Liver (tissue), 7 donors: ENCODE measurements at regions not wholly inside any gene's neighbourhood (a gene's known extent, or its start where the extent isn't known, plus 50 kb on each side); places are given as distances from the start of the nearest gene placed in this dataset.

Experiments
- DNase-seq: peaks from one replicate; pipeline ENCODE4 v3.0.0-alpha.2; 2017; ENCODE audit warnings: low spot score
- H3K27ac ChIP-seq, 2 donors: one replicate each; pipeline ENCODE4 v1.7.0; 2013; ENCODE audit warnings: inconsistent platforms in 2 of 2, low read length in 2 of 2, control low read depth in 1 of 2, low read depth in 1 of 2, mild to moderate bottlenecking in 1 of 2
- H3K27me3 ChIP-seq, 4 donors: one replicate each; pipeline versions ENCODE4 v1.6.1 to v1.7.0; 2013; ENCODE audit warnings: low read length in 3 of 4, inconsistent platforms in 1 of 4, mild to moderate bottlenecking in 1 of 4, moderate library complexity in 1 of 4; ENCODE audit not compliant: control insufficient read depth in 4 of 4, insufficient read depth in 4 of 4
- H3K36me3 ChIP-seq, 4 donors: one replicate each; pipeline versions ENCODE4 v1.6.1 to v1.7.0; 2013; ENCODE audit warnings: low read length in 3 of 4, mild to moderate bottlenecking in 3 of 4, low read depth in 1 of 4, moderate library complexity in 1 of 4; ENCODE audit not compliant: control insufficient read depth in 4 of 4, insufficient read depth in 3 of 4
- H3K4me1 ChIP-seq, 4 donors: one replicate each; pipeline versions ENCODE4 v1.6.1 to v1.7.0; 2013; ENCODE audit warnings: low read length in 3 of 4, mild to moderate bottlenecking in 3 of 4, moderate library complexity in 1 of 4; ENCODE audit not compliant: control insufficient read depth in 4 of 4, insufficient read depth in 4 of 4
- H3K4me3 ChIP-seq, 3 donors: one replicate each; pipeline versions ENCODE4 v1.6.1 to v1.7.0; 2013; ENCODE audit warnings: low read length in 3 of 3, control low read depth in 1 of 3, low read depth in 1 of 3, mild to moderate bottlenecking in 1 of 3
- H3K9ac ChIP-seq, 2 donors: one replicate each; pipeline ENCODE4 v1.7.0; 2013; ENCODE audit warnings: low read length in 2 of 2, mild to moderate bottlenecking in 2 of 2, moderate library complexity in 2 of 2, control low read depth in 1 of 2, low read depth in 1 of 2
- H3K9me3 ChIP-seq, 4 donors: one replicate each; pipeline versions ENCODE4 v1.6.1 to v1.7.0; 2013; ENCODE audit warnings: low read length in 3 of 4; ENCODE audit not compliant: control insufficient read depth in 4 of 4
- EGR1 ChIP-seq, 2 donors: IDR thresholded peaks; 2 replicates each; pipeline ENCODE4 v1.6.1; 2016 to 2018; ENCODE audit warnings: antibody characterized with exemption in 2 of 2, low read depth in 2 of 2
- FOXA1 ChIP-seq: IDR thresholded peaks from 2 replicates; pipeline ENCODE4 v1.6.1; 2016; ENCODE audit warnings: antibody characterized with exemption
- FOXA2 ChIP-seq: IDR thresholded peaks from 2 replicates; pipeline ENCODE4 v1.6.1; 2016; ENCODE audit warnings: antibody characterized with exemption
- GABPA ChIP-seq, 2 donors: IDR thresholded peaks in 1 of 2; conservative IDR thresholded peaks in 1 of 2; 2 replicates each; pipeline ENCODE4 v1.6.1; 2016; ENCODE audit warnings: antibody characterized with exemption in 2 of 2, mild to moderate bottlenecking in 1 of 2, moderate library complexity in 1 of 2
- HNF4A ChIP-seq, 2 donors: conservative IDR thresholded peaks; 2 replicates each; pipeline ENCODE4 v1.6.1; 2016; ENCODE audit warnings: antibody characterized with exemption in 2 of 2, mild to moderate bottlenecking in 2 of 2
- HNF4G ChIP-seq: IDR thresholded peaks from 2 replicates; pipeline ENCODE4 v1.6.1; 2016; ENCODE audit warnings: antibody characterized with exemption
- JUND ChIP-seq, 2 donors: IDR thresholded peaks; 2 replicates each; pipeline ENCODE4 v1.6.1; 2016; ENCODE audit warnings: antibody characterized with exemption in 2 of 2
- NR2F2 ChIP-seq: IDR thresholded peaks from 2 replicates; pipeline ENCODE4 v1.6.1; 2016; ENCODE audit warnings: antibody characterized with exemption
- RAD21 ChIP-seq, 2 donors: IDR thresholded peaks; 2 replicates each; pipeline ENCODE4 v1.6.1; 2016; ENCODE audit warnings: antibody characterized with exemption in 2 of 2, mild to moderate bottlenecking in 2 of 2
- RXRA ChIP-seq, 2 donors: IDR thresholded peaks; 2 replicates each; pipeline ENCODE4 v1.6.1; 2017 to 2018; ENCODE audit warnings: antibody characterized with exemption in 2 of 2, mild to moderate bottlenecking in 1 of 2
- SP1 ChIP-seq: IDR thresholded peaks from 2 replicates; pipeline ENCODE4 v1.6.1; 2018; ENCODE audit warnings: antibody characterized with exemption, mild to moderate bottlenecking
- TAF1 ChIP-seq: conservative IDR thresholded peaks from 2 replicates; pipeline ENCODE4 v1.6.1; 2016; ENCODE audit warnings: antibody characterized with exemption, mild to moderate bottlenecking
- YY1 ChIP-seq: IDR thresholded peaks from 2 replicates; pipeline ENCODE4 v1.6.1; 2016; ENCODE audit warnings: antibody characterized with exemption, mild to moderate bottlenecking
- TF ChIP-seq, protein P1 (sequence below): fragments of 150-350 bp; IDR thresholded peaks from 2 replicates; pipeline ENCODE4 v1.5.1; 2017; ENCODE audit warnings: improper control_type of control experiment, low read depth, low read length; ENCODE audit not compliant: missing input control
- TF ChIP-seq, protein P2 (sequence below): IDR thresholded peaks from 2 replicates; pipeline ENCODE4 v1.6.1; 2016; ENCODE audit warnings: antibody characterized with exemption
- TF ChIP-seq, protein P3 (sequence below): IDR thresholded peaks from 2 replicates; pipeline ENCODE4 v1.6.1; 2016; ENCODE audit warnings: antibody characterized with exemption
- TF ChIP-seq, protein P4 (sequence below): IDR thresholded peaks from 2 replicates; pipeline ENCODE4 v1.6.1; 2016; ENCODE audit warnings: antibody characterized with exemption
- TF ChIP-seq, protein P5 (sequence below): IDR thresholded peaks from 2 replicates; pipeline ENCODE4 v1.6.1; 2016; ENCODE audit warnings: antibody characterized with exemption, mild to moderate bottlenecking
- donor health status: healthy.
- donor health status: healthy.
- donor health status: healthy.
- donor health status: healthy.

DNA sequence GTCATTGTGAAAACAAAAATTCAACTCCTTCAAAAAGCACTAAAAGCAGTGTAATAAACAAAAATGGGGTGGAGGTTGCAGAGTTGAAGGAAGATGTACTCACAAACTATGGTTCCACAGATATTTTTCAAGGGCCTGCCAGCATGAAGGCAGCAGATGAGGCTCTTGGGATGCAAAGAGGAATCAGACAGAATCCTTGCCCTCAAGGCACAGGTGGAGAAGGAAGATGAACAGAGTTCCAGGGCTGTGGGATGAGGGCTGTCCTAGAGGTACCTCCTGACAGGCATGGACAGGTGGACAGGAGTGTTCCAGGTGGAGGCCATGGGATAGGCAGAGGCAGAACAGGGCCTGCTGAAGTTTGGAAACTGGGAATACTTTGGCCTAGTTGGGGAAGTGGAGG lies 140.5 kb upstream of the ANKH start:
- Histone ChIP-seq H3K4me3 (no peak overlapping the region), H3K9ac (no peak overlapping the region), H3K27ac (no peak overlapping the region), H3K36me3 (no peaks in the 10 kb centered on the region), H3K4me1 (peaks cover 1 to 28% (median 17%) of the 10 kb centered on the region in 4 donors), H3K9me3 (no peaks in the 10 kb centered on the region), H3K27me3 (no peaks in the 10 kb centered on the region)
- TF ChIP-seq FOXA2 (no peak), EGR1 (IDR thresholded peaks at IDR 0.05; ENCODE audit: low read depth in 2 of 2) (no peak), GABPA (IDR thresholded peaks at IDR 0.05 in 1 of 2, conservative IDR thresholded peaks at IDR 0.05 in 1 of 2) (no peak), RAD21 (IDR thresholded peaks at IDR 0.05) (no peak), HNF4A (conservative IDR thresholded peaks at IDR 0.05) (no peak), JUND (IDR thresholded peaks at IDR 0.05) (no peak), NR2F2 (no peak), SP1 (no peak), YY1 (no peak), TAF1 (no peak), HNF4G (no peak), FOXA1 (no peak), RXRA (IDR thresholded peaks at IDR 0.05) (no peak)
- TF ChIP-seq, protein P1, sequence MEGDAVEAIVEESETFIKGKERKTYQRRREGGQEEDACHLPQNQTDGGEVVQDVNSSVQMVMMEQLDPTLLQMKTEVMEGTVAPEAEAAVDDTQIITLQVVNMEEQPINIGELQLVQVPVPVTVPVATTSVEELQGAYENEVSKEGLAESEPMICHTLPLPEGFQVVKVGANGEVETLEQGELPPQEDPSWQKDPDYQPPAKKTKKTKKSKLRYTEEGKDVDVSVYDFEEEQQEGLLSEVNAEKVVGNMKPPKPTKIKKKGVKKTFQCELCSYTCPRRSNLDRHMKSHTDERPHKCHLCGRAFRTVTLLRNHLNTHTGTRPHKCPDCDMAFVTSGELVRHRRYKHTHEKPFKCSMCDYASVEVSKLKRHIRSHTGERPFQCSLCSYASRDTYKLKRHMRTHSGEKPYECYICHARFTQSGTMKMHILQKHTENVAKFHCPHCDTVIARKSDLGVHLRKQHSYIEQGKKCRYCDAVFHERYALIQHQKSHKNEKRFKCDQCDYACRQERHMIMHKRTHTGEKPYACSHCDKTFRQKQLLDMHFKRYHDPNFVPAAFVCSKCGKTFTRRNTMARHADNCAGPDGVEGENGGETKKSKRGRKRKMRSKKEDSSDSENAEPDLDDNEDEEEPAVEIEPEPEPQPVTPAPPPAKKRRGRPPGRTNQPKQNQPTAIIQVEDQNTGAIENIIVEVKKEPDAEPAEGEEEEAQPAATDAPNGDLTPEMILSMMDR = no peak
- TF ChIP-seq, protein P2, sequence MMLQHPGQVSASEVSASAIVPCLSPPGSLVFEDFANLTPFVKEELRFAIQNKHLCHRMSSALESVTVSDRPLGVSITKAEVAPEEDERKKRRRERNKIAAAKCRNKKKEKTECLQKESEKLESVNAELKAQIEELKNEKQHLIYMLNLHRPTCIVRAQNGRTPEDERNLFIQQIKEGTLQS = no peak
- TF ChIP-seq, protein P3, sequence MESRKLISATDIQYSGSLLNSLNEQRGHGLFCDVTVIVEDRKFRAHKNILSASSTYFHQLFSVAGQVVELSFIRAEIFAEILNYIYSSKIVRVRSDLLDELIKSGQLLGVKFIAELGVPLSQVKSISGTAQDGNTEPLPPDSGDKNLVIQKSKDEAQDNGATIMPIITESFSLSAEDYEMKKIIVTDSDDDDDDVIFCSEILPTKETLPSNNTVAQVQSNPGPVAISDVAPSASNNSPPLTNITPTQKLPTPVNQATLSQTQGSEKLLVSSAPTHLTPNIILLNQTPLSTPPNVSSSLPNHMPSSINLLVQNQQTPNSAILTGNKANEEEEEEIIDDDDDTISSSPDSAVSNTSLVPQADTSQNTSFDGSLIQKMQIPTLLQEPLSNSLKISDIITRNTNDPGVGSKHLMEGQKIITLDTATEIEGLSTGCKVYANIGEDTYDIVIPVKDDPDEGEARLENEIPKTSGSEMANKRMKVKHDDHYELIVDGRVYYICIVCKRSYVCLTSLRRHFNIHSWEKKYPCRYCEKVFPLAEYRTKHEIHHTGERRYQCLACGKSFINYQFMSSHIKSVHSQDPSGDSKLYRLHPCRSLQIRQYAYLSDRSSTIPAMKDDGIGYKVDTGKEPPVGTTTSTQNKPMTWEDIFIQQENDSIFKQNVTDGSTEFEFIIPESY = no peak
- TF ChIP-seq, protein P4, sequence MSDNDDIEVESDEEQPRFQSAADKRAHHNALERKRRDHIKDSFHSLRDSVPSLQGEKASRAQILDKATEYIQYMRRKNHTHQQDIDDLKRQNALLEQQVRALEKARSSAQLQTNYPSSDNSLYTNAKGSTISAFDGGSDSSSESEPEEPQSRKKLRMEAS = no peak
- TF ChIP-seq, protein P5, sequence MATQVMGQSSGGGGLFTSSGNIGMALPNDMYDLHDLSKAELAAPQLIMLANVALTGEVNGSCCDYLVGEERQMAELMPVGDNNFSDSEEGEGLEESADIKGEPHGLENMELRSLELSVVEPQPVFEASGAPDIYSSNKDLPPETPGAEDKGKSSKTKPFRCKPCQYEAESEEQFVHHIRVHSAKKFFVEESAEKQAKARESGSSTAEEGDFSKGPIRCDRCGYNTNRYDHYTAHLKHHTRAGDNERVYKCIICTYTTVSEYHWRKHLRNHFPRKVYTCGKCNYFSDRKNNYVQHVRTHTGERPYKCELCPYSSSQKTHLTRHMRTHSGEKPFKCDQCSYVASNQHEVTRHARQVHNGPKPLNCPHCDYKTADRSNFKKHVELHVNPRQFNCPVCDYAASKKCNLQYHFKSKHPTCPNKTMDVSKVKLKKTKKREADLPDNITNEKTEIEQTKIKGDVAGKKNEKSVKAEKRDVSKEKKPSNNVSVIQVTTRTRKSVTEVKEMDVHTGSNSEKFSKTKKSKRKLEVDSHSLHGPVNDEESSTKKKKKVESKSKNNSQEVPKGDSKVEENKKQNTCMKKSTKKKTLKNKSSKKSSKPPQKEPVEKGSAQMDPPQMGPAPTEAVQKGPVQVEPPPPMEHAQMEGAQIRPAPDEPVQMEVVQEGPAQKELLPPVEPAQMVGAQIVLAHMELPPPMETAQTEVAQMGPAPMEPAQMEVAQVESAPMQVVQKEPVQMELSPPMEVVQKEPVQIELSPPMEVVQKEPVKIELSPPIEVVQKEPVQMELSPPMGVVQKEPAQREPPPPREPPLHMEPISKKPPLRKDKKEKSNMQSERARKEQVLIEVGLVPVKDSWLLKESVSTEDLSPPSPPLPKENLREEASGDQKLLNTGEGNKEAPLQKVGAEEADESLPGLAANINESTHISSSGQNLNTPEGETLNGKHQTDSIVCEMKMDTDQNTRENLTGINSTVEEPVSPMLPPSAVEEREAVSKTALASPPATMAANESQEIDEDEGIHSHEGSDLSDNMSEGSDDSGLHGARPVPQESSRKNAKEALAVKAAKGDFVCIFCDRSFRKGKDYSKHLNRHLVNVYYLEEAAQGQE = no peak
- DNase-seq = no peak
